ENCODE measurements at regions not wholly inside any gene's neighbourhood (a gene's known extent, or its start where the extent isn't known, plus 50 kb on each side); places are given as distances from the start of the nearest gene placed in this dataset.

GRCh38 chr12:30827101-30828066 is 72.6 kb upstream of the CAPRIN2 start:
- no peak for DNase-seq

- DNase-seq = no peak
These were observed 71.5 kb upstream of the CAPRIN2 start for GRCh38 chr12:30826276-30826675.

GRCh38 chr12:30825341-30825740 is 70.6 kb upstream of the CAPRIN2 start:
- DNase-seq = no peak

GRCh38 chr12:30824311-30824710 is 69.6 kb upstream of the CAPRIN2 start:
- DNase-seq = no peak

GRCh38 chr12:30823764-30824163 is 69.0 kb upstream of the CAPRIN2 start:
- no peak for DNase-seq

GRCh38 chr12:30823156-30823699 is 68.5 kb upstream of the CAPRIN2 start:
- DNase-seq = peak; percentile 79

GRCh38 chr12:30822385-30823155 is 67.8 kb upstream of the CAPRIN2 start:
- DNase-seq = peak; percentile 82

- DNase-seq = no peak
These were observed 65.7 kb upstream of the CAPRIN2 start for GRCh38 chr12:30820406-30820946.

GRCh38 chr12:30818562-30818961 is 63.8 kb upstream of the CAPRIN2 start:
- DNase-seq = no peak

GRCh38 chr12:30816742-30817465 is 62.2 kb upstream of the CAPRIN2 start:
- DNase-seq = no peak

GRCh38 chr12:30814295-30814655 is 59.5 kb upstream of the CAPRIN2 start:
- no peak for DNase-seq

GRCh38 chr12:30813525-30814294 is 59.0 kb upstream of the CAPRIN2 start:
- no peak for DNase-seq

GRCh38 chr12:30811966-30812365 is 57.2 kb upstream of the CAPRIN2 start:
- DNase-seq = no peak

- no peak for DNase-seq
These were observed 56.2 kb upstream of the CAPRIN2 start for GRCh38 chr12:30810918-30811317.

- no peak for DNase-seq
These were observed 52.9 kb upstream of the CAPRIN2 start for GRCh38 chr12:30807695-30808034.

GRCh38 chr12:30806989-30807694 is 52.4 kb upstream of the CAPRIN2 start:
- peak; percentile 86 for DNase-seq

GRCh38 chr12:30805959-30806358 is 51.2 kb upstream of the CAPRIN2 start:
- DNase-seq = no peak
